HG03457 (cell line): ENCODE measurements at regions not wholly inside any gene's neighbourhood (a gene's known extent, or its start where the extent isn't known, plus 50 kb on each side); places are given as distances from the start of the nearest gene placed in this dataset.
"Not testable (repeated sequence)": the region's sequence is repeated elsewhere in the genome, so short reads cannot be mapped to it uniquely, and the experiment has no call there.

Experiments
- ATAC-seq: cut with Tn5 transposase; IDR thresholded peaks from one replicate; pipeline ENCODE4 v1.9.1; 2021; ENCODE audit warnings: moderate number of reproducible peaks; ENCODE audit not compliant: unreplicated experiment

- no peak for ATAC-seq
Measured at GRCh38 chr7:155395176-155395797, 62.6 kb upstream of the EN2 start.

- no peak for ATAC-seq
Measured at GRCh38 chr7:155396661-155397060, 61.3 kb upstream of the EN2 start.

GRCh38 chr7:155397758-155398714, 59.9 kb upstream of the EN2 start:
- not testable (repeated sequence) for ATAC-seq

- ATAC-seq: no peak
Measured at GRCh38 chr7:155398944-155399343, 59.0 kb upstream of the EN2 start.

GRCh38 chr7:155399577-155399976, 58.4 kb upstream of the EN2 start:
- no peak for ATAC-seq

GRCh38 chr7:155401231-155401630, 56.7 kb upstream of the EN2 start:
- ATAC-seq: no peak

GRCh38 chr7:155401884-155402283, 56.0 kb upstream of the EN2 start:
- ATAC-seq: no peak

- ATAC-seq: no peak
Measured at GRCh38 chr7:155402941-155403340, 55.0 kb upstream of the EN2 start.

- no peak for ATAC-seq
Measured at GRCh38 chr7:155404976-155405375, 53.0 kb upstream of the EN2 start.

GRCh38 chr7:155405399-155406318, 52.3 kb upstream of the EN2 start:
- ATAC-seq: no peak

GRCh38 chr7:155407799-155408198, 50.1 kb upstream of the EN2 start:
- no peak for ATAC-seq
